H1 (cell line): ENCODE measurements at regions not wholly inside any gene's neighbourhood (a gene's known extent, or its start where the extent isn't known, plus 50 kb on each side); places are given as distances from the start of the nearest gene placed in this dataset.
"Not testable (repeated sequence)": the region's sequence is repeated elsewhere in the genome, so short reads cannot be mapped to it uniquely, and the experiment has no call there.

Experiments used
- CTCF ChIA-PET: fragments of 300-600 bp; sonication (Branson Sonifier 250); formaldehyde crosslinking; loops from one replicate; lab custom pipeline; 2021; ENCODE audit not compliant: partially characterized antibody; lab: Charles Lee
- POLR2A ChIA-PET: fragments of 300-600 bp; sonication (Branson Sonifier 250); formaldehyde crosslinking; loops from one replicate; lab custom pipeline; 2021; ENCODE audit warnings: inconsistent platforms; ENCODE audit not compliant: partially characterized antibody; lab: Charles Lee
- DNase-seq, 2 experiments: peaks; one replicate each; pipeline versions ENCODE4 v3.0.0 to v3.0.0-alpha.2; 2010 to 2022; ENCODE audit warnings: low spot score in 2 of 2, low read depth in 1 of 2, mixed read lengths in 1 of 2
- FAIRE-seq: peaks from 2 replicates; lab custom pipeline; 2011; peaks lifted over from hg19 to GRCh38; lab: Jason Lieb, UNC
- H2AFZ ChIP-seq: 2 replicates; pipeline ENCODE4 v1.8.1; 2012; ENCODE audit warnings: low read length, inconsistent platforms
- H2AK5ac ChIP-seq: 2 replicates; pipeline ENCODE4 v1.6.1; 2013; ENCODE audit warnings: low read depth, low read length
- H2BK120ac ChIP-seq: replicated peaks from 2 replicates; pipeline ENCODE3; 2013; ENCODE audit warnings: low read depth, low read length, inconsistent platforms
- H2BK12ac ChIP-seq: 2 replicates; pipeline ENCODE4 v1.6.1; 2013; ENCODE audit warnings: low read depth, low read length
- H2BK15ac ChIP-seq: 2 replicates; pipeline ENCODE4 v1.6.1; 2013; ENCODE audit warnings: low read length
- H2BK20ac ChIP-seq: 2 replicates; pipeline ENCODE4 v1.6.1; 2013; ENCODE audit warnings: low read length
- H2BK5ac ChIP-seq: 2 replicates; pipeline ENCODE4 v1.6.1; 2013; ENCODE audit warnings: low read depth, low read length
- H3K14ac ChIP-seq: 2 replicates; pipeline ENCODE4 v1.6.1; 2013; ENCODE audit warnings: inconsistent platforms; ENCODE audit not compliant: insufficient read length
- H3K18ac ChIP-seq: 2 replicates; pipeline ENCODE4 v1.6.1; 2013; ENCODE audit warnings: low read length; ENCODE audit errors: extremely low read depth
- H3K23ac ChIP-seq: 2 replicates; pipeline ENCODE4 v1.6.1; 2013; ENCODE audit warnings: inconsistent platforms; ENCODE audit not compliant: insufficient read length
- H3K23me2 ChIP-seq: 2 replicates; pipeline ENCODE4 v1.6.1; 2013; ENCODE audit warnings: low read depth, low read length
- H3K27ac ChIP-seq: 2 replicates; pipeline ENCODE4 v1.6.1; 2011; ENCODE audit warnings: low read depth, low read length, inconsistent platforms
- H3K27me3 ChIP-seq, 4 experiments: replicated peaks in 1 of 4; 1 replicate in 1 of 4; 2 replicates in 3 of 4; pipeline versions ENCODE4 v1.6.1 to v1.8.1; 2011 to 2013; ENCODE audit warnings: low read length in 3 of 4, mild to moderate bottlenecking in 3 of 4, inconsistent platforms in 2 of 4, mixed read lengths in 2 of 4, moderate library complexity in 1 of 4; ENCODE audit not compliant: control insufficient read depth in 3 of 4, insufficient read depth in 3 of 4; ENCODE audit errors: extremely low read depth in 1 of 4
- H3K36me3 ChIP-seq, 4 experiments: 2 replicates each; pipeline versions ENCODE4 v1.6.1 to v1.8.1; 2011 to 2013; ENCODE audit warnings: mild to moderate bottlenecking in 4 of 4, low read length in 3 of 4, moderate library complexity in 2 of 4, control low read depth in 1 of 4, inconsistent platforms in 1 of 4; ENCODE audit not compliant: insufficient read depth in 4 of 4, control insufficient read depth in 2 of 4
- H3K4ac ChIP-seq: replicated peaks from 2 replicates; pipeline ENCODE3; 2013; ENCODE audit warnings: low read length, low read depth, mixed read lengths, inconsistent platforms; ENCODE audit not compliant: insufficient read length
- H3K4me1 ChIP-seq, 4 experiments: replicated peaks in 1 of 4; 1 replicate in 1 of 4; 2 replicates in 3 of 4; pipeline versions ENCODE4 v1.6.1 to v1.8.1; 2011 to 2013; ENCODE audit warnings: low read length in 3 of 4, inconsistent platforms in 2 of 4, mixed read lengths in 1 of 4; ENCODE audit not compliant: insufficient read depth in 4 of 4, control insufficient read depth in 3 of 4
- H3K4me2 ChIP-seq, 2 experiments: 2 replicates each; pipeline versions ENCODE4 v1.6.1 to v1.8.1; 2011 to 2013; ENCODE audit warnings: low read depth in 2 of 2, low read length in 2 of 2, control low read depth in 1 of 2, inconsistent platforms in 1 of 2, mild to moderate bottlenecking in 1 of 2; ENCODE audit not compliant: insufficient read depth in 1 of 2
- H3K4me3 ChIP-seq, 4 experiments: fragments of 200-600, 300-600 bp in 1 of 4; sonication (generic), shearing (Covaris generic), sonication (Bioruptor Twin) in 1 of 4; 2 replicates each; pipeline versions ENCODE4 v1.5.1 to v1.8.1; 2011 to 2016; ENCODE audit warnings: low read length in 4 of 4, low read depth in 3 of 4, control low read depth in 2 of 4, inconsistent platforms in 2 of 4, mild to moderate bottlenecking in 2 of 4, mixed read lengths in 1 of 4, moderate library complexity in 1 of 4; ENCODE audit not compliant: insufficient read depth in 2 of 4; ENCODE audit errors: extremely low read depth in 1 of 4
- H3K56ac ChIP-seq: replicated peaks from 2 replicates; pipeline ENCODE3; 2013; ENCODE audit warnings: low read depth, mild to moderate bottlenecking, mixed read lengths, low read length, inconsistent platforms; ENCODE audit not compliant: insufficient read length
- H3K79me1 ChIP-seq: 2 replicates; pipeline ENCODE4 v1.6.1; 2013; ENCODE audit warnings: low read depth, low read length, control low read depth
- H3K79me2 ChIP-seq, 2 experiments: 2 replicates each; pipeline versions ENCODE4 v1.6.1 to v1.8.1; 2012 to 2013; ENCODE audit warnings: low read length in 2 of 2, mild to moderate bottlenecking in 2 of 2, inconsistent platforms in 1 of 2; ENCODE audit not compliant: insufficient read depth in 2 of 2, control insufficient read depth in 1 of 2
- H3K9ac ChIP-seq, 4 experiments: replicated peaks in 1 of 4; 1 replicate in 1 of 4; 2 replicates in 3 of 4; pipeline versions ENCODE4 v1.6.1 to v1.8.1; 2011 to 2013; ENCODE audit warnings: low read depth in 3 of 4, low read length in 3 of 4, control low read depth in 2 of 4, mild to moderate bottlenecking in 2 of 4, moderate library complexity in 2 of 4, inconsistent platforms in 1 of 4; ENCODE audit errors: extremely low read depth in 1 of 4
- H3K9me3 ChIP-seq, 2 experiments: 2 replicates each; pipeline versions ENCODE4 v1.6.1 to v1.8.1; 2012 to 2013; ENCODE audit warnings: mild to moderate bottlenecking in 2 of 2, moderate library complexity in 2 of 2, control low read depth in 1 of 2, inconsistent platforms in 1 of 2, low read depth in 1 of 2, low read length in 1 of 2, mixed read lengths in 1 of 2; ENCODE audit not compliant: insufficient read depth in 2 of 2
- H4K20me1 ChIP-seq, 2 experiments: replicated peaks in 1 of 2; 2 replicates each; pipeline versions ENCODE3 to v1.8.1; 2011 to 2013; ENCODE audit warnings: inconsistent platforms in 2 of 2, low read length in 2 of 2, mild to moderate bottlenecking in 1 of 2; ENCODE audit not compliant: insufficient read depth in 2 of 2, control insufficient read depth in 1 of 2
- H4K5ac ChIP-seq: 2 replicates; pipeline ENCODE4 v1.6.1; 2013; ENCODE audit warnings: low read length, low read depth, mixed read lengths, inconsistent platforms; ENCODE audit not compliant: insufficient read length
- H4K8ac ChIP-seq: 2 replicates; pipeline ENCODE4 v1.8.0; 2013; ENCODE audit warnings: mild to moderate bottlenecking, moderate library complexity, low read length, inconsistent platforms; ENCODE audit not compliant: insufficient read depth; ENCODE audit errors: extremely low read depth
- H4K91ac ChIP-seq: replicated peaks from 2 replicates; pipeline ENCODE3; 2013; ENCODE audit warnings: low read length, mixed read lengths, inconsistent platforms; ENCODE audit not compliant: insufficient read length
- EP300 ChIP-seq, 2 experiments: IDR thresholded peaks; 1 replicate in 1 of 2; 2 replicates in 1 of 2; pipeline ENCODE4 v1.6.1; 2011 to 2012; ENCODE audit warnings: low read depth in 2 of 2, low read length in 2 of 2, mild to moderate bottlenecking in 2 of 2, borderline replicate concordance in 1 of 2, inconsistent platforms in 1 of 2, moderate library complexity in 1 of 2
- FOSL1 ChIP-seq: IDR thresholded peaks from 2 replicates; pipeline ENCODE4 v1.6.1; 2011; ENCODE audit warnings: mild to moderate bottlenecking, low read depth, low read length, moderate library complexity; ENCODE audit not compliant: insufficient read depth
- HDAC2 ChIP-seq, 2 experiments: fragments of 300-600 bp in 1 of 2; sonication (generic) in 1 of 2; IDR thresholded peaks; 2 replicates each; pipeline ENCODE4 v1.6.1; 2011 to 2012; ENCODE audit warnings: low read depth in 2 of 2, low read length in 2 of 2, mild to moderate bottlenecking in 2 of 2, moderate library complexity in 2 of 2, borderline replicate concordance in 1 of 2, inconsistent platforms in 1 of 2
- RXRA ChIP-seq: IDR thresholded peaks from 2 replicates; pipeline ENCODE4 v1.6.1; 2011; ENCODE audit warnings: low read depth, mild to moderate bottlenecking, low read length, moderate library complexity; ENCODE audit not compliant: insufficient read depth
- SRF ChIP-seq: IDR thresholded peaks from 2 replicates; pipeline ENCODE4 v1.6.1; 2011; ENCODE audit warnings: mild to moderate bottlenecking, low read depth, low read length, moderate library complexity
- ZNF274 ChIP-seq: IDR thresholded peaks from 2 replicates; pipeline ENCODE4 v1.7.0; 2012; ENCODE audit warnings: low read length, borderline replicate concordance; ENCODE audit errors: extremely low read depth
- WGBS, 2 experiments: shearing (Covaris generic) in 1 of 2; methylation state at CpG; one replicate each; pipeline versions ENCODE4 v1.1.6 to v1.1.7; 2013 to 2015; ENCODE audit warnings: low lambda C conversion rate in 2 of 2, mixed read lengths in 2 of 2, inconsistent platforms in 1 of 2, low coverage in 1 of 2, missing lambda C conversion rate in 1 of 2; ENCODE audit not compliant: insufficient replicate concordance in 2 of 2, insufficient coverage in 1 of 2, insufficient read length in 1 of 2; ENCODE audit errors: extremely low coverage in 1 of 2, missing lambda C conversion rate in 1 of 2; 5-methylcytosine and 5-hydroxymethylcytosine counted together

- no peak for TF ChIP-seq EP300 (IDR thresholded peaks at IDR 0.05; ENCODE audit: borderline replicate concordance in 1 of 2, low read depth in 2 of 2, low read length in 2 of 2)
- TF ChIP-seq SRF = no peak
- no peak for TF ChIP-seq RXRA
- no peak for TF ChIP-seq HDAC2 (IDR thresholded peaks at IDR 0.05; ENCODE audit: borderline replicate concordance in 1 of 2, low read depth in 2 of 2, low read length in 2 of 2)
- TF ChIP-seq ZNF274 = no peak
- TF ChIP-seq FOSL1 = no peak
These were observed 408.4 kb downstream of the NTRK2 start (continued) for GRCh38 chr9:85077944-85078343.

- POLR2A ChIA-PET = interaction anchor here (0.7 kb wide), 1 partner anchor 24 kb away, joined by 3 read pairs; no protein-coding TSS in a partner anchor
- H3K56ac ChIP-seq, H3K9me3 ChIP-seq, H4K91ac ChIP-seq, H3K9ac ChIP-seq, H3K4me1 ChIP-seq, H3K27ac ChIP-seq, H3K23ac ChIP-seq, H2AFZ ChIP-seq, H2BK5ac ChIP-seq, H4K20me1 ChIP-seq, H2BK20ac ChIP-seq, H3K14ac ChIP-seq, H3K4ac ChIP-seq, H3K79me1 ChIP-seq, H3K79me2 ChIP-seq, H3K27me3 ChIP-seq, H2BK12ac ChIP-seq, FAIRE-seq, H3K36me3 ChIP-seq, H2BK15ac ChIP-seq, H2AK5ac ChIP-seq, CTCF ChIA-PET, H4K5ac ChIP-seq, H3K23me2 ChIP-seq, H2BK120ac ChIP-seq: not testable (repeated sequence)
- H3K18ac ChIP-seq = peak overlapping the region; percentile 87; the same call in 1 of the 2 replicates
- peak overlapping the region; percentile 49 to 62 for H3K4me2 ChIP-seq
- peak overlapping the region in 2 of 4 experiments; percentile 41 to 45; a peak in 3 of 8 replicates for H3K4me3 ChIP-seq
- 48% methylated on average over 9 of the region's 23 CpGs; no CpG with 5 or more reads in 1 of the 2 experiments for WGBS, 2 experiments
- peak in 1 of 2 experiments; percentile 61 for DNase-seq
- H4K8ac ChIP-seq = peak overlapping the region; percentile 68; the same call in 1 of the 2 replicates
These were observed 407.6 kb downstream of the NTRK2 start for GRCh38 chr9:85077146-85077545.
